ENCODE measurements at regions not wholly inside any gene's neighbourhood (a gene's known extent, or its start where the extent isn't known, plus 50 kb on each side); places are given as distances from the start of the nearest gene placed in this dataset.

DNA sequence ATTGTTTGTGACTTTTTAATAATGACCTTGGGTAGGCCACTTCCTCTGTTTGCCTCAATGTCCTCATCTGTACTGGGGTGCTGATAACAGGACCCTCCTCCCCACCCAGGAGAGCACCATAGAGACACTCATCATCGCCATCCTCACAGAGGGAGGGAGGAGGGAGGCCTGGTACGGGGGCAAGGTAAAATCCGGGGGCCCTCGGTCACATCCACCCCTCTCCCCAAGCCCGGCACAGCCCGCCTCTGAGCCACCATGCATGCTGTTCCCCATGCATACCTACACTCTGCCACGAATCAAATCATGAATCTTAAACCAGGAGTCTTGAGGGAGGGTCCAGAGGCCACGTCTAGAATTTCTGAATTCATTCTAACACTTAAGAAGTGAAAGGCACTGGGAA lies 74.9 kb upstream of the IQSEC1 start:
- DNase-seq, result no peak
- H3K27me3 ChIP-seq (ENCODE audit: control insufficient read depth, insufficient read depth, low read length), result peaks cover 5% of the 10 kb centered on the region
- no peaks in the 10 kb centered on the region for H3K4me1 ChIP-seq (ENCODE audit: control insufficient read depth, insufficient read depth, low read length)
- H3K36me3 ChIP-seq (ENCODE audit: control insufficient read depth, insufficient read depth, low read length), result no peaks in the 10 kb centered on the region
- H3K27ac ChIP-seq (ENCODE audit: low read length), result no peak overlapping the region
- no peak overlapping the region for H3K4me3 ChIP-seq (ENCODE audit: low read length)
- no peaks in the 10 kb centered on the region for H3K9me3 ChIP-seq (ENCODE audit: control insufficient read depth, low read depth, low read length)
- WGBS (ENCODE audit: insufficient coverage, low lambda C conversion rate), result no CpG with 5 or more reads among the region's 8 CpGs

DNA sequence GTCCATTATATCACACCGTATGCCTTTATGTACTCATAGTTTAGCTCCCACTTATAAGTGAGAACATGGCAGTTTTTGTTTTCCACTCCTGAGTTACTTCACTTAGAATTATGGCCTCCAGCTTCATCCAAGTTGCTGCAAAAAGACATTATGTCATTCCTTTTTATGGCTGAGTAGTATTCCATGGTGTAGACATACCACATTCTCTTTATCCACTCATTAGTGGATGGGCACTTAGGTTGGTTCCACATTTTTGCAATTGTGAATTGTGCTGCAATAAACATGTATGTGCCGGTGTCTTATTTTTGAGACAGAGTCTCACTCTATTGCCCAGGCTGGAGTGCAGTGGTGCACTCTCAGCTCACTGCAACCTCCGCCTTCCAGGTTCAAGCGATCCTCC lies 74.1 kb upstream of the IQSEC1 start:
- no peaks in the 10 kb centered on the region for H3K4me1 ChIP-seq (ENCODE audit: control insufficient read depth, insufficient read depth, low read length)
- peaks cover 5% of the 10 kb centered on the region for H3K27me3 ChIP-seq (ENCODE audit: control insufficient read depth, insufficient read depth, low read length)
- H3K27ac ChIP-seq (ENCODE audit: low read length), result no peak overlapping the region
- 67% methylated on average over 1 of the region's 4 CpGs for WGBS (ENCODE audit: insufficient coverage, low lambda C conversion rate)
- no peak overlapping the region for H3K4me3 ChIP-seq (ENCODE audit: low read length)
- H3K36me3 ChIP-seq (ENCODE audit: control insufficient read depth, insufficient read depth, low read length), result no peaks in the 10 kb centered on the region
- no peak for DNase-seq
- no peaks in the 10 kb centered on the region for H3K9me3 ChIP-seq (ENCODE audit: control insufficient read depth, low read depth, low read length)

DNA sequence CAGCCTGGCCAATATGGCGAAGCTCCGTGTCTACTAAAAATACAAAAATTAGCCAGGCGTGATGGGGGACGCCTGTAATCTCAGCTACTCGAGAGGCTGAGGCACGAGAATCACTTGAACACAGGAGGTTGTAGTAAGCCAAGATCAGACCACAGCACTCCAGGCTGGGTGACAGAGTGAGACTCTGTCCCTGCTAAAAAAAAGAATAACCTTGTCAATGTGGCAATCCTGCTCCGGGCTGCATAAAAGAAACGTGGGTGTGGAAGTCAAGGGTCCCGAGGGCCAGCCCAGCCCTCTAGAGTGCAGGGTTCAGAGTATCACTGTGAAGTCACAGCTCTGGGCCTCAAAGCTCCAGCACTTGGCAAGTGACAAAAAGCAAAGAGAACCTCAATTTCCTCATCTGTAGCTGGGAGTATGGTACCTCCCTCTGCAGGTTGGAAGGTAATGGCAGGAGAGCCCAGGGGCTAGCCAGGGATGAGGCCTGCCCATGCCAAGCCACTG lies 73.5 kb upstream of the IQSEC1 start:
- Histone ChIP-seq H3K36me3 (ENCODE audit: control insufficient read depth, insufficient read depth, low read length) (no peaks in the 10 kb centered on the region), H3K27ac (ENCODE audit: low read length) (no peak overlapping the region), H3K27me3 (ENCODE audit: control insufficient read depth, insufficient read depth, low read length) (peaks cover 5% of the 10 kb centered on the region), H3K4me1 (ENCODE audit: control insufficient read depth, insufficient read depth, low read length) (no peaks in the 10 kb centered on the region), H3K9me3 (ENCODE audit: control insufficient read depth, low read depth, low read length) (no peaks in the 10 kb centered on the region), H3K4me3 (ENCODE audit: low read length) (no peak overlapping the region)
- no peak for DNase-seq
- no CpG with 5 or more reads among the region's 9 CpGs for WGBS (ENCODE audit: insufficient coverage, low lambda C conversion rate)

DNA sequence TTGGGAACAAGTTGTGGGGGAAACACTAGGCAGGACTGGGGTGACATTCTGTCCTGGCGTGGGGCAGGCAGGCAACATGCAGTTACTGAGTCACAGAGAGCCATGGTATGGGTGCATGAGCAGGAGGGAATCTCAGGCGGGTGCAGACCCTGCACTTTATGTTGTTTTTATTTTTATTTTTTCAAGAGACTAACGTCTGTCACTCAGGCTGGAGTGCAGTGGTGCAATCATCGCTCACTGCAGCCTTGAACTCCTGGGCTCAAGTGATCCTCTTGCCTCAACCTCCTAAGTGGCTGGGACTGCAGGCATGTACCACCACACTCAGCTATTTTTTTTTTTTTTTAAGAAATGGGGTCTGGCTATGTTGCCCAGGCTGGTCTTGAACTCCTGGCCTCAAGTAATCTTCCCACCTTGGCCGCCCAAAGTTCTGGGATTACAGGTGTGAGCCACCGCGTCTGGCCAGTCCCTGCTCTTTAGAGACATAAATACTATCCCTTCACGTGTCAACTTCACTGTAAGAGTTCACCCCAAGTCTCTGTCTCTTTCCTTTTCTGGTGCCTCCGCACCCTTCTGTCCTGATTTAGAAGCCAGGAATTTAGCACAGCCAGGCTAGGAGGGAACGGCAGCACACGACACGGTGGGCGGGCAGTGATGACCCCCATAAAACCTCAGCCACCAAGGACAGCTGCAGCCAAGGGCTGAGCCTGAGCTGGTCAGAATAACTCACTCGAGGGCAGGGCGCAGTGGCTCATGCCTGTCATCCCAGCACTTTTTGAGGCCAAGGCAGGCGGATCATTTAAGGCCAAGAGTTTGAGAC lies 72.8 kb upstream of the IQSEC1 start:
- no peak overlapping the region for H3K27ac ChIP-seq (ENCODE audit: low read length)
- H3K9me3 ChIP-seq (ENCODE audit: control insufficient read depth, low read depth, low read length), result no peaks in the 10 kb centered on the region
- H3K4me1 ChIP-seq (ENCODE audit: control insufficient read depth, insufficient read depth, low read length), result no peaks in the 10 kb centered on the region
- peaks cover 5% of the 10 kb centered on the region for H3K27me3 ChIP-seq (ENCODE audit: control insufficient read depth, insufficient read depth, low read length)
- no CpG with 5 or more reads among the region's 16 CpGs for WGBS (ENCODE audit: insufficient coverage, low lambda C conversion rate)
- no peak for DNase-seq
- H3K36me3 ChIP-seq (ENCODE audit: control insufficient read depth, insufficient read depth, low read length), result no peaks in the 10 kb centered on the region
- no peak overlapping the region for H3K4me3 ChIP-seq (ENCODE audit: low read length)

DNA sequence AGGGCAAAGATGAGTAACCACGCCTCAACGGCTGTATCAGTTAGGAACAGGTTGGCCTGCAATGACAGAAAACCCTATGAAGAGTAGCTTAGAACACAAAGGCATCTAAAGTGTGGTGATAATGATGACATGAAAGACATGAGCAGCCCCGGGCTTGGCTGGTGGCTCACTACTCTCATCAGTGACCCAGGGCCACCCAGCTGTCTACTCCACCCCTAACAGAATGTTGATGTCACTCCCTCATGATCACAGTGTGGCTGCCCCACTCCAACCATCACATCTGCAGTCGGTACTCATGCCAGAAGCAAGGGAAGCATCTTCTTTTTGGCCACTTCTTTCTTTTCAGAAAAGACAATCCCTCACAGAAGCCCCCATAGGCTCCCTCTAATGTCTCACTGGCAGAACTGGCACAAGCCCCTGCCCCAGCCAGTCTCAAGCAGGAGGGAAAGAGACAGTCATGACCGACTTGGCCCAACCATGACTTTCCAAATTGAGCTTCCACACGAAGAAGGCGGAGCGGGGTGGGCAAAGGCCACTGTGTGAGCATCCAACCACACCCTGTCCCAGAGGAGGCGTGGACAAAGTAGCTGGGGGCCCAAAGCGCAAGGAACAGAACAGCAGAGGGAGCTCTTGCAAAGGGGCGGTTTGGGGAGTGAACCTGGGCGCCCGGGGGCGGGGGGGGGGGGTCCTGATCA lies 72.0 kb upstream of the IQSEC1 start:
- no peak overlapping the region for H3K4me3 ChIP-seq (ENCODE audit: low read length)
- no peak overlapping the region for H3K27ac ChIP-seq (ENCODE audit: low read length)
- H3K27me3 ChIP-seq (ENCODE audit: control insufficient read depth, insufficient read depth, low read length), result no peaks in the 10 kb centered on the region
- no peaks in the 10 kb centered on the region for H3K4me1 ChIP-seq (ENCODE audit: control insufficient read depth, insufficient read depth, low read length)
- H3K9me3 ChIP-seq (ENCODE audit: control insufficient read depth, low read depth, low read length), result no peaks in the 10 kb centered on the region
- H3K36me3 ChIP-seq (ENCODE audit: control insufficient read depth, insufficient read depth, low read length), result no peaks in the 10 kb centered on the region
- no peak for DNase-seq
- WGBS (ENCODE audit: insufficient coverage, low lambda C conversion rate), result no CpG with 5 or more reads among the region's 14 CpGs

DNA sequence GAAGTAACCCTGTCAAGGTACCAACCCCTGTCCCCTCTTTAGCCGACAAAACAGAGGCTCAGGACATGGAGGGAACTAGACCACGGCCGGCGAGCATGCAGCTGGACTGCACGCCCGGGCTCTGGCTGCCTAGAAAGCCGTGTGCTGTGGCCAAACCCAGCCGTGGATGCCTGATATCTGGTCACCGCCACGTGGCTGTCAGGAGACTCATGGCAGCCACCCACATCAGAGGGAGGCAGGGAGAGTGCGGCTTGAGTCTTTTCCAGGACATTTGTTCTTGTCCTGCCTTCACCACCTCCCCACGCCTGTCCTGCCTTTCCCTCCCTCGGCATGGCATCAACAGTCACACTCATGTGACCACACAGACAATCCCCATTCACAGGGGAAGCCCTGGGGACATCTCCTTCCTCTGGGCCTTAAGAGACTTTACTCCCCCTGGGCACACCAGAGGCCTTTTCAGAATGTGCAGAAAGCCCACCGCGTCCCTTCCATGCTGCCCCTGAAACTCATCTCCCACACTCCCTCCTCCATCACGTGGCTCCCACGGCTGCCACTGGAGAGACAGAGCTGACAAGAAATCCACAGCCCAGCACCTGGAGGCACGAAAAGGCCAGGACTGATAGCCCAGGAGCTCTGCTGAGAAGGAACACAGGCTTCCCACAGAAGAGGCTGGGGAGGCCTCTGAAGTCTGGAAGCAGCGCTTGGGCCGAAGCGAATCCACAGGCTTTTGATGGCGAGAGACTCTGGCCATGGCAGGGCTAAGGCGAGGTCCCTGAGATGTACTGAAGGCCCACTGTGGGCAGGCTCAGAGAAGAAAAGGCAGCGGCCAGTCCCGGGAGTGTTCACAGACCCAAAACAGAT lies 71.2 kb upstream of the IQSEC1 start:
- Histone ChIP-seq H3K4me3 (ENCODE audit: low read length) (no peak overlapping the region), H3K27me3 (ENCODE audit: control insufficient read depth, insufficient read depth, low read length) (no peaks in the 10 kb centered on the region), H3K9me3 (ENCODE audit: control insufficient read depth, low read depth, low read length) (no peaks in the 10 kb centered on the region), H3K36me3 (ENCODE audit: control insufficient read depth, insufficient read depth, low read length) (no peaks in the 10 kb centered on the region), H3K4me1 (ENCODE audit: control insufficient read depth, insufficient read depth, low read length) (no peaks in the 10 kb centered on the region), H3K27ac (ENCODE audit: low read length) (no peak overlapping the region)
- WGBS (ENCODE audit: insufficient coverage, low lambda C conversion rate), result no CpG with 5 or more reads among the region's 25 CpGs
- no peak for DNase-seq

DNA sequence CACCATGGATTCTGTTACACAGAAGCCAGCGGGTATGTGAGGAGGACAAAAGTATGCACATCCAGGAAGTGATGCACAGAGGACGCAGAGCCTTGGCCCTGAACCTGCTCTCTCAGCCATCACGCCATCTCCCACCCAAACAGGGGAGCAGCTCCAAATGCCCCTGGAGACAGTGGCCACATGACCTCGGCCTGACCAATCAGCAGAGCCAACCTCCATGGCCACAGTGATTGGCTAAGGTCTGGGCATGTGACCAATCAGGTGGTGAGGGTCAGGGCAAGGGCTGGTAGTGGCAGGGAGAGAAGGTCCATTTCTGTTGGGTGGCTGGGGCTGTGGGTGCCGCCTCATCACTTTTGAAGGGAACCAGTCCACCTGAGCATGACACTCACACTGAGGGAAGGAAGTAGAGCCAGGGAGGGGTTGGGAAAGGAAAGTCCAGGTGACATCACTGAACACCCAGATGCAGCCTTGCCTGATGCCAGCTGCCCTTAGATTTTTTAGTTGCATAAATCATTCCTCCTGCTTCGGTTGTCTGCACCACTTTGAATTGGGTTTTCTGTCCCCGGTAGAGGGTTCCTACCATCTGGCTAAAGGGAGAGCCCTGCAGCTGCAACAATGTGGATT lies 70.3 kb upstream of the IQSEC1 start:
- DNase-seq, result no peak
- no CpG with 5 or more reads among the region's 7 CpGs for WGBS (ENCODE audit: insufficient coverage, low lambda C conversion rate)
- Histone ChIP-seq H3K27me3 (ENCODE audit: control insufficient read depth, insufficient read depth, low read length) (no peaks in the 10 kb centered on the region), H3K27ac (ENCODE audit: low read length) (no peak overlapping the region), H3K4me3 (ENCODE audit: low read length) (no peak overlapping the region), H3K36me3 (ENCODE audit: control insufficient read depth, insufficient read depth, low read length) (no peaks in the 10 kb centered on the region), H3K4me1 (ENCODE audit: control insufficient read depth, insufficient read depth, low read length) (no peaks in the 10 kb centered on the region), H3K9me3 (ENCODE audit: control insufficient read depth, low read depth, low read length) (no peaks in the 10 kb centered on the region)

DNA sequence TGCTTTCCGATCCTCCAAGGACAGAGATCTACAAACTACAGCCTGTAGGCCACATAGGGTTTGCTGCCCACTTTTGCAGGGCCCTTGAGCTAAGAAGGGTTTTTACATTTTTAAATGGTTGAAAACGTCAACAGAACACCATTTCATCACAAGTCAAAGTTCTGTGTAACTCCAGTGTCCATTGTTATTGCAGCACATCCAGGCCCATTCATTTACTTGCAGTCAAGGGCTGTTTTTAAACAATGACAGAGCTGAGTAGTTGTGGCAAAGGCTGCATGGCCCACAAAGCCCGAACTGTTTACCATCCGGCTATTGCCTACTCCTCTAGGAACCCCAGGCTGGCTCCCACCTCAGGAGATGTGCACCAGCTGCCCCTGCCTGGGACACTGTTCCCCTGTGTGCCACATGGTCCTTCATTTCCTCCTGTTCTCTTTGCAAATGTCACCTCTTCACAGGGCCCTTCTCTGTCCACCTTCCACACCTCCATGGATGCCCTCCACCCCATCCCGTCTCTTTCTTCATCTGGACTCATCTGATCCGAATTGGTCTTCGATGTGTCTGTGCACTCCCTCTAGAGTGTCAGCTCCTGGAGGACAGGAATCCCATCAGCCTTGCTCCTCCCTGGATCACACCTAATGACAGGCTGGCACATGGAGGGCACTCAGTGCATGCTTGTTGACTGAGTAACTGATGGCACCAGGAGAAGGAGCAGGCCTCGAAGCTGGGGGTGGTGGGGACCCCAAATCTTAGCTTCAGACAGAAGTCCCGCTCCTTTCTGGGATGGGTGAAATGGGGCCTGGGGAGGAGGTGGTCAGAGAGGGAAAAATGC lies 69.5 kb upstream of the IQSEC1 start:
- H3K36me3 ChIP-seq (ENCODE audit: control insufficient read depth, insufficient read depth, low read length), result no peaks in the 10 kb centered on the region
- H3K4me3 ChIP-seq (ENCODE audit: low read length), result no peak overlapping the region
- H3K27ac ChIP-seq (ENCODE audit: low read length), result no peak overlapping the region
- WGBS (ENCODE audit: insufficient coverage, low lambda C conversion rate), result 60% methylated on average over 2 of the region's 9 CpGs
- no peaks in the 10 kb centered on the region for H3K4me1 ChIP-seq (ENCODE audit: control insufficient read depth, insufficient read depth, low read length)
- DNase-seq, result no peak
- no peaks in the 10 kb centered on the region for H3K27me3 ChIP-seq (ENCODE audit: control insufficient read depth, insufficient read depth, low read length)
- H3K9me3 ChIP-seq (ENCODE audit: control insufficient read depth, low read depth, low read length), result no peaks in the 10 kb centered on the region

DNA sequence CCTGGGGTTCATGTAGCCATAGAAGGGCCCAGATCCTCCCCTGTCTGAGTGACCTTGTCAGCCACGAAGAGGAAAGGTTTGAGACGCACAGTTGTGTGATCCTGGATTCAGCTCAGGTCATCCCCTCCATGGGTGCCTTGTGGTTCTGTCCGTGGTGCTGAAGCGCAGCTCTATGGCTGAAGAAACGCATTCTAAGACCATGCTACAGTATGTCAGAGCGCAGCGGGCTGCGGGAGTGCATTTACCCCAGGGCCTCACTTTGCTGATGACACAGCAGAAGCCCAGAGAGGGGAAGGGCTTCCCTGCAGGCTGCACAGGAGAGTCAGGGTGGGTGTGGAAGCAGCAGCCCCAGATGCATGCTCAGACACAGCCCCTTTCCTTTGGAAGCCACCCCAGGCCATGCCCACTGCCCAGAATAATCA lies 68.8 kb upstream of the IQSEC1 start:
- no peaks in the 10 kb centered on the region for H3K27me3 ChIP-seq (ENCODE audit: control insufficient read depth, insufficient read depth, low read length)
- no peaks in the 10 kb centered on the region for H3K9me3 ChIP-seq (ENCODE audit: control insufficient read depth, low read depth, low read length)
- peak in 1 of 2 donors; percentile 25 for DNase-seq
- WGBS (ENCODE audit: insufficient coverage, low lambda C conversion rate), result no CpG with 5 or more reads among the region's 8 CpGs
- no peaks in the 10 kb centered on the region for H3K36me3 ChIP-seq (ENCODE audit: control insufficient read depth, insufficient read depth, low read length)
- H3K27ac ChIP-seq (ENCODE audit: low read length), result no peak overlapping the region
- H3K4me3 ChIP-seq (ENCODE audit: low read length), result no peak overlapping the region
- no peaks in the 10 kb centered on the region for H3K4me1 ChIP-seq (ENCODE audit: control insufficient read depth, insufficient read depth, low read length)

All from large intestine (tissue), 3 donors.